Urothelium cell line (cell line): ENCODE measurements at regions not wholly inside any gene's neighbourhood (a gene's known extent, or its start where the extent isn't known, plus 50 kb on each side); places are given as distances from the start of the nearest gene placed in this dataset.
A peak's percentile ranks its signal among the peaks of the same experiment; 100 is the strongest.

Experiments
- DNase-seq: peaks from one replicate; pipeline ENCODE4 v3.0.0; 2011; ENCODE audit warnings: low spot score, mixed read lengths
- FAIRE-seq: peaks from 2 replicates; lab custom pipeline; 2011; peaks lifted over from hg19 to GRCh38; lab: Jason Lieb, UNC

GRCh38 chr3:3745693-3746092 is 53.5 kb upstream of the LRRN1 start:
- DNase-seq, result no peak
- FAIRE-seq, result no peak

DNA sequence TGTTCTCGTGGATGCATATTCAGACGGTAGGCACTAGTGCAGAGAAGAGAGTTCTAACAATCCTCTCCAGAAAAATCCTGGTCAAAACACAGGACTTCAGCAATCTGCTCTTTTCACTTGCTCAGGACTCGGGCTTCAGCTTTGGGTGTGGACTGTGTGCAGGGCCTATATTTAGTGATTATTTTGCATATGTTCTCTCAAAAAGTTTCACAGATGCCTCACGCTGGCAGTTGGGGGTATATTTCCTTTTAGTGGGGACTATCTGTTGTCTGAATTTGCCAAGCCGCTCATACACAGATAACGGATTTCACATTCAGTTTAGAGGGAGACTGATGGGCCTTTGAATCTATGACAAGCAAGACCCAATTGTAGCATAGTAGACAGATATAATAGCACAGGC is 54.4 kb upstream of the LRRN1 start:
- FAIRE-seq, result no peak
- DNase-seq, result no peak

DNA sequence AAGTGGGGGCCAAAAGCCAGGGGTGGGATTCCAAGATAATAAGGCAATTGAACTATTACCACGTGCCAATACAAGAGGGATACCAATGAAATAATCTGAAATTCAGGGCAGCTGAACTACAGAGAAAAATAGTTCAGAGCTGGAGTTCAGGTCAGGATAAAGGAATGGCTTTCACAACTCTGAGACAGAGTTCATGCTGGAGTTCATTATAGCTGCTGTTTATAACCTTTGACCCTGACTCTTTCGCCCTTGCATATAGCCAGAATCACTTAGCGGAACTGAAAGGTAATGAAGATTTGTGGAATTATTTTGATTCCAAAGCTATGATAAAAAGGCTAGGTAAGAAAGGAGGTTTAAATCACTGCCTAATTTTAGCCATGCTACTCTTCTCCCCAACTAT is 55.5 kb upstream of the LRRN1 start:
- FAIRE-seq, result no peak
- DNase-seq, result no peak

GRCh38 chr3:3740061-3740460 is 59.2 kb upstream of the LRRN1 start:
- FAIRE-seq, result no peak
- no peak for DNase-seq

DNA sequence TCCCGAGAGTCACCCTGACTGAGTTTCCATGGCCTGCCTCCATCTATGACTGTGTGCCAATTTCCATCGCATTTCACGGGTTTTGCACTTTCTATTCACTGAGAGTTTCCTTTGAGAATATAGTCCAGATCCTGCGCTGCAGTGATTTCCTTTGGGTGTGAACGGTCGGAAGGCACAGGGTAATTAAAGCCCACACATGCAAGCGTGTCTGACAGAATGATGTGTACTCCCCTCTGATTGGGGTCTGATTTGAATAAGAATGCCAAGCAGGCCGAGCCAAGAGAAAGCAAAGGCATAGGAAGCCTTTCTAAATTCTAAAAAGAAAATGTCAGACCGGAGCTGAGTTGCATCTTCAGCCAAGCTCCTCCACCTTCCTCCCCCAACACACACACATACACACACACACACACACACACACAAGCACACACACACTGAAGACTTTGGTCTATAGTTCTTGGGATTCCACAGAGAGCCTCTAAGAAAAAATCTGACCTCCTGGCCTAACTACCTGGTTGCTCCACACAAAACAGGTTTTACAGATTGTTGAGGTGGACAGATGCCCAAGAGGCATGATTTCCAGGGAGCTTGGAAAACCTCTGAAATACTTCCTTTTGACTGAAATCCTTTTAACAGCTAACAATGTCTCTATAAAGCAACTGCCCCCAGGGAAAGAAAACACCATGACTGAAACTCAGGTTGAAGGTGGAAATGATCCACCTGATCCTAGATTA is 59.7 kb upstream of the LRRN1 start:
- DNase-seq (no peak), FAIRE-seq (no peak)

- DNase-seq (no peak), FAIRE-seq (no peak)
These were observed 61.7 kb upstream of the LRRN1 start for GRCh38 chr3:3737531-3737930.

- FAIRE-seq, result no peak
- no peak for DNase-seq
These were observed 63.3 kb upstream of the LRRN1 start for GRCh38 chr3:3735919-3736318.

DNA sequence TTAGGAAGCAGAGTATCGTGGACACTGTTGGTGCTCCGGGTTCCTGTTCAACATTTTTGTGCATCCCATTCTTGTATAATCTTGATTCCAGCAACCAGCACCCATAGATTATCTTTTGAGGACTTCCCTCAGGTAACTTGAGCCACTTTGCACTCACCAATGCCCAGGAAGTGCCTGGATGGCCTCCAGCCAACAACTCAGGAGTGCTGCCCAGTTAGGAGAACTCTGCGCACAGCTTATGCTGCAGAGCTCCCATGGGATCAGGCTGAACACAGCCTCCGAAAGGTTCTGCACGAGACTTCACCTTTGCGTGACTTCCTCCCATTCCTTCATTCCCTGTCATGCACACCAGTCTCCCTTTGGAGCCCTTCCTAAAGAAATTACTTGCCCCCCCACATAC is 64.3 kb upstream of the LRRN1 start:
- DNase-seq (no peak), FAIRE-seq (no peak)

- no peak for FAIRE-seq
These were observed 70.0 kb upstream of the LRRN1 start for GRCh38 chr3:3729261-3729660.

GRCh38 chr3:3726549-3726948 is 72.7 kb upstream of the LRRN1 start:
- FAIRE-seq, result no peak
- DNase-seq, result no peak

More at GRCh38 chr3:3729261-3729660, 70.0 kb upstream of the LRRN1 start:
- DNase-seq, result no peak

- FAIRE-seq (no peak), DNase-seq (no peak)
These were observed 84.7 kb upstream of the LRRN1 start for GRCh38 chr3:3714572-3714971.

DNA sequence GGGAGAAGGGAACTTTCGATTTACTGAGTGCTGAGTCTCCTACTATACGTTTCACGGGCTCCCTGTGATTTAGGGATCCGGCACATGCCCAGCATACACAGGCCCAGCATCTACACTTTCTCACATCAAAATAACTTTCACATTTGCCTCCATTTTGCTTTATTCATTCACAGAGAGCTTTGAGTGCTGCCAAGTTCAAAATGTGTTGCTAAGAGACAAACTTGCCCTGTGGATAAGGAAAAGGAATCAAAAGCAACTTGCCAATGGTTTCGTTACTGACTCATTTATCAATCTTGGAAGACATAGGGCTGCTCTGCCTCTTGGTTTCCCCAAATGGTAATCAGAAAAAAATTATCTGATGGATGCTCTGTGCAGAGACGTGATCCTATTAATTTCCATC is 86.3 kb upstream of the LRRN1 start:
- FAIRE-seq (no peak), DNase-seq (no peak)

- FAIRE-seq (no peak), DNase-seq (no peak)
These were observed 90.5 kb upstream of the LRRN1 start for GRCh38 chr3:3708769-3709115.

- peak; percentile 11 for DNase-seq
- no peak for FAIRE-seq
These were observed 91.1 kb upstream of the LRRN1 start for GRCh38 chr3:3707858-3708768.

DNA sequence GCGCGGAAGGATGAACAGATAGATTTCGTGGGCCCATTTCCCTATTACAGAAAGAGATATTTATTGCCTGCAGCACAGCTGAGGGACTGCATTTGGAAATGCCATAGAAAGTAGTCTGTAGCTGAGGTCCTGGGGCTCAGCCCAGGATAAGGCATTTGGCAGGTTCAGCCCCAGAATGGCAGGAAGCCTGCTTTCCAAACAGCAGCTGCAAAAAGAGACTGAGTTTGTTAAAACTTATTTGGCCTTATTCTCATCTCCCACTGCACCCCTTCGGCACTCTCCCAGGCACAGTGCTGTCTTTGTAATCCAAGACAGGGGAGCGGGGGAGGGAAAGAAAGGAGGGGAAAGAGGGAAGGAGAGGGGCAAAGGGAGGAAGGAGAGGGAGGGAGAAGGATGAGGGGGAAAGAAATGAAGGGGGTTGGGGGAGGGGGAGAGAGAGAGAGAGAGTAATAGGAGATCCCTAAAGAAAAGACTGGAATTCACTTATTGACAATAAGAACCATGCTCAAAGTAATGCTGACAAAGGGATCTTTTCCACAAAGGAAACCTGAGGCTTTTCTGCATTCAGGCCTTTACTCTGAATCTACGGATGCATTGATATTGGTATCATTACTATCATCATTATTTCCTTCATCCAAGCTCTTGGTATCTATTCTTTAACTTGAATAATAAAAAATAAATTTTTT is 94.0 kb upstream of the LRRN1 start:
- FAIRE-seq, result no peak
- DNase-seq, result no peak

DNA sequence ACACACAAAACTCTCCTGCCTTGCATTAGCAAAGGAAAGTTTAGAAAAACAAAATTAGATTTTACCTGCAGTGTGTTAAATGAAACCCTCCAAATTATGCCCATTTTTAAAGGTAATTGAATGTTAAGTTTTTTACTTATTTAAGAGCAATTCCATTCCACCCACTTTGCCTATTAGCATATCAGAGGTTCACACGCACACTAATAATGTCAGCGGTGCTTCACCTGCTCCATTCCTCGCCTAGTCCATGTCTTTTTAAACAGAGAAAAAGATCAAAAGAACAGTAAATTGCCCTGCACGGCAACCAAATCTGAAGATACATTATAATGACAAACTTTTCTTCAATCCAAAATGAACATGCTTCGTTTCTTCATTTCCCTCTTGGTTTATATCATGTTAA is 97.3 kb upstream of the LRRN1 start:
- DNase-seq (no peak), FAIRE-seq (no peak)

GRCh38 chr3:3699816-3700633 is 99.2 kb upstream of the LRRN1 start:
- peak; percentile 72 for DNase-seq
- peak; percentile 74 for FAIRE-seq

DNA sequence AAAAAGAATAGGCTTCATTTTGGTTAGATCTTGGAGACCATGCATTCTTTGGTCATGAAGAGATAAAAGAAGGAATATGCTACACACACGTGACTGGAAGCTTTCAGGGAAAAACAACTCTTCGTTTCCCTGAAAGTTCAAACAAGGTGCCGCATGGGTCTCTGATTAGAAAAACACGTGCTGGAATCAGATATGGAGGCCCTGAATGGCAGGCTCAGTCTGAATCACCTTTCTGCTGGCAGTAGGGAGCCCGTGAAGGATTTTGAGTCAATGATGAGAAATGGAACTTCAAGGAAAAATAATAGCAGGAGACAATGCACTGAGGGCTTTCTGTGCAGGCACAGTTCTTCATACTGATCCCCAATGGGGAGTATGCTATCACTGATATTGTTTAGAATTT is 99.8 kb upstream of the LRRN1 start:
- DNase-seq, result peak; percentile 18
- FAIRE-seq, result no peak

DNA sequence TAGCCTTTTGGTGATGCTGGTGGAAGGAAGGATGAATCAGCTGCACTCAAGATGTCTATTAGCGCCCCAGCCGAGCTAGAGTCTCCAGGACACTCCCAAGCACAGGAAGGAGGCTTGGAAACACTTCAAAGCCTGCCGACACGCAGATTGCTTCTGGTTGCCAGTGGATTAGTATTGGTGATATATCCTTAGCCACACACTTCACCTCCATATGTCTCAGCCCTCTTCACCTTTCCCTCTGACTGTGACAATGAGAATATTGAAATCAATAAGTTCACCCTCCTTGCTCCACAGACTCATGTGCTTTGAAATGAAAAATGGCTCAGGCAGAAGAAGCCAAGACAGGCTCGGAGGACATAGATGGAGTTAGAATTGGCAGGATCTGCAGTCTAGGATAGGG is 102.9 kb upstream of the LRRN1 start:
- DNase-seq (peak; percentile 26), FAIRE-seq (peak; percentile 5)

- DNase-seq (no peak), FAIRE-seq (no peak)
These were observed 105.6 kb upstream of the LRRN1 start for GRCh38 chr3:3693593-3693992.
